ENCODE measurements at regions not wholly inside any gene's neighbourhood (a gene's known extent, or its start where the extent isn't known, plus 50 kb on each side); places are given as distances from the start of the nearest gene placed in this dataset.

DNA sequence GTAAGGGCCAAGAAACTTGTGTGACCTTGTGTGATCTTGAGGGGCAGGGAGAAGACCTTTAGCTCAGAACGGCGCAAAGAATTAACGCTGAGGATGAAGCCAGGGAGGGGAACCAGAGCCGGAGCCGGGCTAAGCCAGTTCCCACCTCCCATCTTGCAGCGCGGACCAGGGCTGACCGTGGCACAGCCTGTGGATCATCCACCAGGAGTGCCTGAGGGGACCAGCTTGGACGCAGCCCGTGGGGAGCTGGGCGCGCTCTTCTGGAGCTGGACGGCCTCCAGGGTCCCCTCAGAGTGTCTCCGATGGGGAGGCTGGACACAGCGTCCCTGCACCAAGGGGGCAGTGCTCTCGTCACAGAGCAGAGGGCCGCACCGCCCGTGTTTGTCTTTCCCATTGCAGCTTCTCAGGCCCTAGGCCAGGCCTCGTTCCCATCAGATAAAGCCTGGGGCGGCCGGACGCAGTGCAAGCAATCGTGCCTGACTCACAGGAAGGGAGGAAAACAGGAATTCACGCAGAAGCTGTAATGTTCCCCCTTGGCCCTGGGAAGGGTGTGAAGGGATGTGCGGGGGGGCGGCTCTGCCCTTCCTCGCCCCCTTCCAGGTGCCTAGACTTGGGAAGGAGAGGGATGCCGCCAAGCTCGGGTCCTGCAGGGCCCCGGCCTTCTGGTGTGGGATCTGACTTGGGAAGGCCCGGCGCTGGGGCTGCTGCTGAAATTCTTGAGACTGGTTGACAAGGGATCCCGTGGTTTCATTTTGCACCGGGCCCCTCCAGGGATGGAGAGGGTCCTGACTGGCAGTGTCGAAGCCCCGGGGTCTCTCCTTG is 144.9 kb downstream of the NPIPB11 start (continued):
- TF ChIP-seq PAXIP1 (CRISPR knock-in tag; conservative IDR thresholded peaks at IDR 0.05): peak; percentile 66
- TF ChIP-seq SAP130 (CRISPR knock-in tag; IDR thresholded peaks at IDR 0.05; ENCODE audit: low read depth): peak; percentile 80
- TF ChIP-seq ZNF614 (CRISPR knock-in tag; IDR thresholded peaks at IDR 0.05; ENCODE audit: borderline replicate concordance): 0 out of 2 replicates have a peak, but pooled peaks have one; percentile 16
- TF ChIP-seq, protein P1, sequence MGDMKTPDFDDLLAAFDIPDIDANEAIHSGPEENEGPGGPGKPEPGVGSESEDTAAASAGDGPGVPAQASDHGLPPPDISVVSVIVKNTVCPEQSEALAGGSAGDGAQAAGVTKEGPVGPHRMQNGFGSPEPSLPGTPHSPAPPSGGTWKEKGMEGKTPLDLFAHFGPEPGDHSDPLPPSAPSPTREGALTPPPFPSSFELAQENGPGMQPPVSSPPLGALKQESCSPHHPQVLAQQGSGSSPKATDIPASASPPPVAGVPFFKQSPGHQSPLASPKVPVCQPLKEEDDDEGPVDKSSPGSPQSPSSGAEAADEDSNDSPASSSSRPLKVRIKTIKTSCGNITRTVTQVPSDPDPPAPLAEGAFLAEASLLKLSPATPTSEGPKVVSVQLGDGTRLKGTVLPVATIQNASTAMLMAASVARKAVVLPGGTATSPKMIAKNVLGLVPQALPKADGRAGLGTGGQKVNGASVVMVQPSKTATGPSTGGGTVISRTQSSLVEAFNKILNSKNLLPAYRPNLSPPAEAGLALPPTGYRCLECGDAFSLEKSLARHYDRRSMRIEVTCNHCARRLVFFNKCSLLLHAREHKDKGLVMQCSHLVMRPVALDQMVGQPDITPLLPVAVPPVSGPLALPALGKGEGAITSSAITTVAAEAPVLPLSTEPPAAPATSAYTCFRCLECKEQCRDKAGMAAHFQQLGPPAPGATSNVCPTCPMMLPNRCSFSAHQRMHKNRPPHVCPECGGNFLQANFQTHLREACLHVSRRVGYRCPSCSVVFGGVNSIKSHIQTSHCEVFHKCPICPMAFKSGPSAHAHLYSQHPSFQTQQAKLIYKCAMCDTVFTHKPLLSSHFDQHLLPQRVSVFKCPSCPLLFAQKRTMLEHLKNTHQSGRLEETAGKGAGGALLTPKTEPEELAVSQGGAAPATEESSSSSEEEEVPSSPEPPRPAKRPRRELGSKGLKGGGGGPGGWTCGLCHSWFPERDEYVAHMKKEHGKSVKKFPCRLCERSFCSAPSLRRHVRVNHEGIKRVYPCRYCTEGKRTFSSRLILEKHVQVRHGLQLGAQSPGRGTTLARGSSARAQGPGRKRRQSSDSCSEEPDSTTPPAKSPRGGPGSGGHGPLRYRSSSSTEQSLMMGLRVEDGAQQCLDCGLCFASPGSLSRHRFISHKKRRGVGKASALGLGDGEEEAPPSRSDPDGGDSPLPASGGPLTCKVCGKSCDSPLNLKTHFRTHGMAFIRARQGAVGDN (CRISPR knock-in tag; IDR thresholded peaks at IDR 0.05): peak; percentile 92
- 0 out of 2 replicates have a peak, but pooled peaks have one; percentile 19 for TF ChIP-seq RFXAP (CRISPR knock-in tag; IDR thresholded peaks at IDR 0.05; ENCODE audit: borderline replicate concordance)
- TF ChIP-seq ZNF547 (CRISPR knock-in tag; IDR thresholded peaks at IDR 0.05): peak; percentile 78
- TF ChIP-seq TBX3 (IDR thresholded peaks at IDR 0.05; ENCODE audit: borderline replicate concordance): peak; percentile 88; the same call in 1 of the 2 replicates
- peak; percentile 35; the same call in 1 of the 2 replicates for TF ChIP-seq NFKBIZ (CRISPR knock-in tag; IDR thresholded peaks at IDR 0.05)
- TF ChIP-seq, protein P2, sequence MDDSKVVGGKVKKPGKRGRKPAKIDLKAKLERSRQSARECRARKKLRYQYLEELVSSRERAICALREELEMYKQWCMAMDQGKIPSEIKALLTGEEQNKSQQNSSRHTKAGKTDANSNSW (CRISPR knock-in tag; IDR thresholded peaks at IDR 0.05; ENCODE audit: borderline replicate concordance): 0 out of 2 replicates have a peak, but pooled peaks have one; percentile 57
- TF ChIP-seq, protein P3, sequence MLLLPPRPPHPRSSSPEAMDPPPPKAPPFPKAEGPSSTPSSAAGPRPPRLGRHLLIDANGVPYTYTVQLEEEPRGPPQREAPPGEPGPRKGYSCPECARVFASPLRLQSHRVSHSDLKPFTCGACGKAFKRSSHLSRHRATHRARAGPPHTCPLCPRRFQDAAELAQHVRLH (CRISPR knock-in tag; IDR thresholded peaks at IDR 0.05; ENCODE audit: borderline replicate concordance, low read depth): peak; percentile 63; the same call in 1 of the 2 replicates
- peak; percentile 84 for TF ChIP-seq ZNF225 (CRISPR knock-in tag; IDR thresholded peaks at IDR 0.05)
- TF ChIP-seq ISL2 (CRISPR knock-in tag; IDR thresholded peaks at IDR 0.05): 0 out of 2 replicates have a peak, but pooled peaks have one; percentile 31
- TF ChIP-seq, protein P4, sequence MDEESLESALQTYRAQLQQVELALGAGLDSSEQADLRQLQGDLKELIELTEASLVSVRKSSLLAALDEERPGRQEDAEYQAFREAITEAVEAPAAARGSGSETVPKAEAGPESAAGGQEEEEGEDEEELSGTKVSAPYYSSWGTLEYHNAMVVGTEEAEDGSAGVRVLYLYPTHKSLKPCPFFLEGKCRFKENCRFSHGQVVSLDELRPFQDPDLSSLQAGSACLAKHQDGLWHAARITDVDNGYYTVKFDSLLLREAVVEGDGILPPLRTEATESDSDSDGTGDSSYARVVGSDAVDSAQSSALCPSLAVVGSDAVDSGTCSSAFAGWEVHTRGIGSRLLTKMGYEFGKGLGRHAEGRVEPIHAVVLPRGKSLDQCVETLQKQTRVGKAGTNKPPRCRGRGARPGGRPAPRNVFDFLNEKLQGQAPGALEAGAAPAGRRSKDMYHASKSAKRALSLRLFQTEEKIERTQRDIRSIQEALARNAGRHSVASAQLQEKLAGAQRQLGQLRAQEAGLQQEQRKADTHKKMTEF (CRISPR knock-in tag; IDR thresholded peaks at IDR 0.05): peak; percentile 83; the same call in 1 of the 2 replicates
- peak; percentile 34; the same call in 1 of the 2 replicates for TF ChIP-seq KLF12 (CRISPR knock-in tag; IDR thresholded peaks at IDR 0.05; ENCODE audit: borderline replicate concordance)
- peak; percentile 46 for TF ChIP-seq IKZF4 (CRISPR knock-in tag; IDR thresholded peaks at IDR 0.05; ENCODE audit: borderline replicate concordance, low read depth, not compliant biosample characterization)
- TF ChIP-seq MEIS2 (CRISPR knock-in tag; IDR thresholded peaks at IDR 0.05): peak; percentile 52; the same call in 1 of the 2 replicates
- TF ChIP-seq ZNF235 (CRISPR knock-in tag; IDR thresholded peaks at IDR 0.05; ENCODE audit: borderline replicate concordance): 0 out of 2 replicates have a peak, but pooled peaks have one; percentile 34

Measured in HepG2 (cell line).